GM19463 (cell line): ENCODE measurements at regions not wholly inside any gene's neighbourhood (a gene's known extent, or its start where the extent isn't known, plus 50 kb on each side); places are given as distances from the start of the nearest gene placed in this dataset.

ENCODE experiments used
- ATAC-seq: cut with Tn5 transposase; IDR thresholded peaks from one replicate; pipeline ENCODE4 v1.9.1; 2021; ENCODE audit warnings: mild to moderate bottlenecking, moderate library complexity; ENCODE audit not compliant: unreplicated experiment

- ATAC-seq: no peak
Observed at GRCh38 chr18:65567372-65567771, 183.4 kb upstream of the CDH7 start.

- ATAC-seq: no peak
Observed at GRCh38 chr18:65548316-65548715, 202.5 kb upstream of the CDH7 start.

GRCh38 chr18:65547046-65547445 lies 203.8 kb upstream of the CDH7 start:
- ATAC-seq: no peak

- no peak for ATAC-seq
Observed at GRCh38 chr18:65544701-65545100, 206.1 kb upstream of the CDH7 start.

- no peak for ATAC-seq
Observed at GRCh38 chr18:65527879-65528633, 222.8 kb upstream of the CDH7 start.

- ATAC-seq: no peak
Observed at GRCh38 chr18:65526099-65526498, 224.7 kb upstream of the CDH7 start.

GRCh38 chr18:65523461-65523860 lies 227.4 kb upstream of the CDH7 start:
- no peak for ATAC-seq

- ATAC-seq: no peak
Observed at GRCh38 chr18:65522907-65523306, 227.9 kb upstream of the CDH7 start.

- ATAC-seq: no peak
Observed at GRCh38 chr18:65516209-65516608, 234.6 kb upstream of the CDH7 start.

GRCh38 chr18:65498605-65499004 lies 252.2 kb upstream of the CDH7 start:
- ATAC-seq: no peak

- no peak for ATAC-seq
Observed at GRCh38 chr18:65487569-65487968, 263.2 kb upstream of the CDH7 start.

GRCh38 chr18:65477455-65477854 lies 273.4 kb upstream of the CDH7 start:
- ATAC-seq: no peak

- ATAC-seq: no peak
Observed at GRCh38 chr18:65468881-65469280, 281.9 kb upstream of the CDH7 start.

GRCh38 chr18:65464361-65464760 lies 286.5 kb upstream of the CDH7 start:
- ATAC-seq: no peak

GRCh38 chr18:65459741-65460140 lies 291.1 kb upstream of the CDH7 start:
- ATAC-seq: no peak

GRCh38 chr18:65458871-65459270 lies 291.9 kb upstream of the CDH7 start:
- no peak for ATAC-seq

GRCh38 chr18:65439188-65439587 lies 311.6 kb upstream of the CDH7 start:
- ATAC-seq: no peak

GRCh38 chr18:65436430-65436829 lies 314.4 kb upstream of the CDH7 start:
- no peak for ATAC-seq

- no peak for ATAC-seq
Observed at GRCh38 chr18:65435534-65435933, 315.3 kb upstream of the CDH7 start.

- no peak for ATAC-seq
Observed at GRCh38 chr18:65429601-65430000, 321.2 kb upstream of the CDH7 start.

GRCh38 chr18:65425366-65425765 lies 325.4 kb upstream of the CDH7 start:
- ATAC-seq: no peak

GRCh38 chr18:65423776-65424175 lies 327.0 kb upstream of the CDH7 start:
- no peak for ATAC-seq

GRCh38 chr18:65422544-65423136 lies 328.2 kb upstream of the CDH7 start:
- ATAC-seq: no peak
